ENCODE measurements at regions not wholly inside any gene's neighbourhood (a gene's known extent, or its start where the extent isn't known, plus 50 kb on each side); places are given as distances from the start of the nearest gene placed in this dataset.

- no peak for DNase-seq (ENCODE audit: low read depth)
- H3K4me3 ChIP-seq (ENCODE audit: low read length), result no peak overlapping the region
- no peak for TF ChIP-seq CTCF (IDR thresholded peaks at IDR 0.05; ENCODE audit: insufficient read depth, low read depth, low read length, missing control alignments)
Observed at GRCh38 chr1:38238294-38238693, 191.7 kb upstream of the POU3F1 start.

- H3K4me3 ChIP-seq (ENCODE audit: low read length), result no peak overlapping the region
- TF ChIP-seq CTCF (IDR thresholded peaks at IDR 0.05; ENCODE audit: insufficient read depth, low read depth, low read length, missing control alignments), result no peak
- DNase-seq (ENCODE audit: low read depth), result peak; percentile 33
Observed at GRCh38 chr1:38235705-38236104, 189.1 kb upstream of the POU3F1 start.

GRCh38 chr1:38231941-38232340 lies 185.3 kb upstream of the POU3F1 start:
- no peak overlapping the region for H3K4me3 ChIP-seq (ENCODE audit: low read length)
- DNase-seq (ENCODE audit: low read depth), result no peak
- TF ChIP-seq CTCF (IDR thresholded peaks at IDR 0.05; ENCODE audit: insufficient read depth, low read depth, low read length, missing control alignments), result no peak

GRCh38 chr1:38228718-38229117 lies 182.1 kb upstream of the POU3F1 start:
- no peak for DNase-seq (ENCODE audit: low read depth)
- H3K4me3 ChIP-seq (ENCODE audit: low read length), result no peak overlapping the region
- no peak for TF ChIP-seq CTCF (IDR thresholded peaks at IDR 0.05; ENCODE audit: insufficient read depth, low read depth, low read length, missing control alignments)

- DNase-seq (ENCODE audit: low read depth), result no peak
- no peak for TF ChIP-seq CTCF (IDR thresholded peaks at IDR 0.05; ENCODE audit: insufficient read depth, low read depth, low read length, missing control alignments)
- H3K4me3 ChIP-seq (ENCODE audit: low read length), result no peak overlapping the region
Observed at GRCh38 chr1:38225745-38226144, 179.2 kb upstream of the POU3F1 start.

GRCh38 chr1:38223391-38223790 lies 176.8 kb upstream of the POU3F1 start:
- no peak for TF ChIP-seq CTCF (IDR thresholded peaks at IDR 0.05; ENCODE audit: insufficient read depth, low read depth, low read length, missing control alignments)
- H3K4me3 ChIP-seq (ENCODE audit: low read length), result no peak overlapping the region
- DNase-seq (ENCODE audit: low read depth), result no peak

GRCh38 chr1:38222891-38223290 lies 176.3 kb upstream of the POU3F1 start:
- TF ChIP-seq CTCF (IDR thresholded peaks at IDR 0.05; ENCODE audit: insufficient read depth, low read depth, low read length, missing control alignments), result no peak
- DNase-seq (ENCODE audit: low read depth), result no peak
- H3K4me3 ChIP-seq (ENCODE audit: low read length), result no peak overlapping the region

Measured in epithelial cell of esophagus (primary cell).